Testis (tissue), 2 donors: ENCODE measurements at regions not wholly inside any gene's neighbourhood (a gene's known extent, or its start where the extent isn't known, plus 50 kb on each side); places are given as distances from the start of the nearest gene placed in this dataset.

Experiments
- CTCF ChIP-seq, 3 experiments: fragments of 450-650 bp in 2 of 3; fragments of 200-600 bp in 1 of 3; sonication (generic) in 1 of 3; IDR thresholded peaks; one replicate each; pipeline ENCODE4 v1.5.1; 2016 to 2019; ENCODE audit warnings: antibody characterized with exemption in 3 of 3, mild to moderate bottlenecking in 2 of 3, moderate library complexity in 1 of 3
- POLR2A ChIP-seq: fragments of 450-650 bp; IDR thresholded peaks from one replicate; pipeline ENCODE4 v1.6.1; 2017; ENCODE audit warnings: antibody characterized with exemption, mild to moderate bottlenecking, moderate library complexity

GRCh38 chr10:130867446-130868194, 443.9 kb downstream of the TCERG1L start:
- TF ChIP-seq CTCF (IDR thresholded peaks at IDR 0.05) (no peak), POLR2A (no peak)
